Activated B cell treated with CpG ODN at 0.5 μM for 24 hours (primary cell): ENCODE measurements at regions not wholly inside any gene's neighbourhood (a gene's known extent, or its start where the extent isn't known, plus 50 kb on each side); places are given as distances from the start of the nearest gene placed in this dataset.

ENCODE experiments used
- ATAC-seq: fragments of 200-7000 bp; cut with Tn5 transposase; one replicate; pipeline ENCODE4 v1.10.0; 2021; ENCODE audit warnings: low read depth, mild to moderate bottlenecking, moderate library complexity
- CTCF ChIA-PET: fragments of 350-600 bp; sonication (Branson Sonifier 250); formaldehyde crosslinking; loops from one replicate; lab custom pipeline; 2021; ENCODE audit warnings: antibody characterized with exemption; lab: Charles Lee
- POLR2A ChIA-PET: fragments of 350-600 bp; sonication (Branson Sonifier 250); formaldehyde crosslinking; loops from one replicate; lab custom pipeline; 2021; ENCODE audit warnings: antibody characterized with exemption; lab: Charles Lee
- DNase-seq: peaks from one replicate; pipeline ENCODE4 v3.0.0; 2022
- H3K27ac Mint-ChIP-seq: one replicate; pipeline ENCODE4 v1.8.0; 2020; ENCODE audit warnings: mixed read lengths
- H3K27me3 Mint-ChIP-seq: one replicate; pipeline ENCODE4 v1.8.0; 2021; ENCODE audit warnings: mixed read lengths
- H3K36me3 Mint-ChIP-seq: one replicate; pipeline ENCODE4 v1.8.0; 2021; ENCODE audit warnings: low read depth, mixed read lengths
- H3K4me1 Mint-ChIP-seq: one replicate; pipeline ENCODE4 v1.8.0; 2021; ENCODE audit warnings: mixed read lengths
- H3K4me3 Mint-ChIP-seq: one replicate; pipeline ENCODE4 v1.8.0; 2020; ENCODE audit warnings: mild to moderate bottlenecking, mixed read lengths
- H3K9me3 Mint-ChIP-seq: one replicate; pipeline ENCODE4 v1.8.0; 2020; ENCODE audit warnings: mixed read lengths
- CTCF ChIP-seq: fragments of 200-600 bp; IDR thresholded peaks from one replicate; pipeline ENCODE4 v1.8.0; 2022; ENCODE audit warnings: antibody characterized with exemption, mild to moderate bottlenecking
- intact Hi-C: fragments of 100-400 bp; cut with micrococcal nuclease; formaldehyde crosslinking; loops from one replicate; pipeline ENCODE4 v1.15.1; 2024

GRCh38 chr4:20618731-20619130 lies 81.5 kb upstream of the PACRGL start:
- H3K36me3 Mint-ChIP-seq, result no peaks in the 10 kb centered on the region
- ATAC-seq, result no peak
- DNase-seq, result no peak
- H3K4me3 Mint-ChIP-seq, result no peak overlapping the region
- H3K27me3 Mint-ChIP-seq, result no peaks in the 10 kb centered on the region
- H3K27ac Mint-ChIP-seq, result no peak overlapping the region
- ChIA-PET CTCF (no interaction called here), POLR2A (no interaction called here)
- no peaks in the 10 kb centered on the region for H3K4me1 Mint-ChIP-seq
- H3K9me3 Mint-ChIP-seq, result no peaks in the 10 kb centered on the region
- no peak for TF ChIP-seq CTCF
- intact Hi-C loops, result no loop called here

- DNase-seq (no peak), ATAC-seq (no peak)
- no peak overlapping the region for H3K27ac Mint-ChIP-seq
- H3K27me3 Mint-ChIP-seq, result no peaks in the 10 kb centered on the region
- no peaks in the 10 kb centered on the region for H3K36me3 Mint-ChIP-seq
- no peaks in the 10 kb centered on the region for H3K9me3 Mint-ChIP-seq
- ChIA-PET CTCF (no interaction called here), POLR2A (no interaction called here)
- H3K4me1 Mint-ChIP-seq, result no peaks in the 10 kb centered on the region
- TF ChIP-seq CTCF, result no peak
- H3K4me3 Mint-ChIP-seq, result no peak overlapping the region
- intact Hi-C loops, result no loop called here
Observed at GRCh38 chr4:20621476-20621875, 78.8 kb upstream of the PACRGL start.

GRCh38 chr4:20622701-20623100 lies 77.6 kb upstream of the PACRGL start:
- H3K36me3 Mint-ChIP-seq, result no peaks in the 10 kb centered on the region
- intact Hi-C loops, result no loop called here
- no peak for TF ChIP-seq CTCF
- DNase-seq, result no peak
- peaks cover 3% of the 10 kb centered on the region for H3K9me3 Mint-ChIP-seq
- no peaks in the 10 kb centered on the region for H3K4me1 Mint-ChIP-seq
- no peak for ATAC-seq
- no peaks in the 10 kb centered on the region for H3K27me3 Mint-ChIP-seq
- no peak overlapping the region for H3K27ac Mint-ChIP-seq
- ChIA-PET CTCF (no interaction called here), POLR2A (no interaction called here)
- no peak overlapping the region for H3K4me3 Mint-ChIP-seq

GRCh38 chr4:20623939-20624338 lies 76.3 kb upstream of the PACRGL start:
- H3K36me3 Mint-ChIP-seq, result no peaks in the 10 kb centered on the region
- no peaks in the 10 kb centered on the region for H3K27me3 Mint-ChIP-seq
- no peaks in the 10 kb centered on the region for H3K4me1 Mint-ChIP-seq
- TF ChIP-seq CTCF, result no peak
- H3K27ac Mint-ChIP-seq, result no peak overlapping the region
- ChIA-PET CTCF (no interaction called here), POLR2A (no interaction called here)
- peaks cover 3% of the 10 kb centered on the region for H3K9me3 Mint-ChIP-seq
- DNase-seq (no peak), ATAC-seq (no peak)
- no peak overlapping the region for H3K4me3 Mint-ChIP-seq
- intact Hi-C loops, result no loop called here

- no peak for ATAC-seq
- intact Hi-C loops, result no loop called here
- H3K4me3 Mint-ChIP-seq, result no peak overlapping the region
Observed at GRCh38 chr4:20624793-20625374, 75.4 kb upstream of the PACRGL start.

More at GRCh38 chr4:20624793-20625374, 75.4 kb upstream of the PACRGL start:
- H3K36me3 Mint-ChIP-seq, result no peaks in the 10 kb centered on the region
- DNase-seq, result no peak
- H3K4me1 Mint-ChIP-seq, result no peaks in the 10 kb centered on the region
- H3K9me3 Mint-ChIP-seq, result peaks cover 3% of the 10 kb centered on the region
- no peaks in the 10 kb centered on the region for H3K27me3 Mint-ChIP-seq
- ChIA-PET CTCF (no interaction called here), POLR2A (no interaction called here)
- TF ChIP-seq CTCF, result no peak
- H3K27ac Mint-ChIP-seq, result no peak overlapping the region
